PC-9 (cell line): ENCODE measurements at regions not wholly inside any gene's neighbourhood (a gene's known extent, or its start where the extent isn't known, plus 50 kb on each side); places are given as distances from the start of the nearest gene placed in this dataset.

Experiments used
- BruUV-seq: library from RNA; stranded (reverse); fragments of 400-500 nt; replicated peaks from 2 replicates; lab custom pipeline; 2021; lab: Mats Ljungman, UMichigan
- CTCF ChIA-PET: fragments of 300-600 bp; sonication (Branson Sonifier 250); formaldehyde crosslinking; loops from one replicate; lab custom pipeline; 2022; ENCODE audit warnings: antibody characterized with exemption; lab: Charles Lee
- POLR2A ChIA-PET: fragments of 300-600 bp; sonication (Branson Sonifier 250); formaldehyde crosslinking; loops from one replicate; lab custom pipeline; 2022; ENCODE audit warnings: antibody characterized with exemption; ENCODE audit not compliant: unreplicated experiment; lab: Charles Lee
- DNase-seq, 2 experiments: peaks; one replicate each; pipeline versions ENCODE4 v3.0.0 to v3.0.0-alpha.2; 2015 to 2022; ENCODE audit warnings: mixed read lengths in 1 of 2
- H2AFZ ChIP-seq: fragments of 200-600 bp; sonication (generic); 2 replicates; pipeline ENCODE4 v1.8.1; 2017; ENCODE audit warnings: antibody characterized with exemption
- H3F3A ChIP-seq: fragments of 200-600 bp; sonication (generic); 2 replicates; pipeline ENCODE4 v1.8.1; 2017; ENCODE audit warnings: antibody characterized with exemption, mild to moderate bottlenecking, low read depth; ENCODE audit not compliant: insufficient read depth
- H3K27ac ChIP-seq: fragments of 200-600 bp; sonication (generic); 2 replicates; pipeline ENCODE4 v1.6.1; 2016; ENCODE audit warnings: mixed run types
- H3K27me3 ChIP-seq: fragments of 200-600 bp; sonication (generic); 2 replicates; pipeline ENCODE4 v1.6.1; 2016; ENCODE audit warnings: low read depth, mixed run types; ENCODE audit not compliant: insufficient read depth
- H3K36me3 ChIP-seq: fragments of 200-600 bp; sonication (generic); 2 replicates; pipeline ENCODE4 v1.6.1; 2016; ENCODE audit warnings: low read depth, mixed run types
- H3K4me1 ChIP-seq: fragments of 200-600 bp; sonication (generic); replicated peaks from 2 replicates; pipeline ENCODE4 v1.6.1; 2016; ENCODE audit warnings: mixed run types; ENCODE audit not compliant: insufficient read depth
- H3K4me2 ChIP-seq: fragments of 200-600 bp; sonication (generic); 2 replicates; pipeline ENCODE4 v1.6.1; 2017; ENCODE audit warnings: mixed run types
- H3K4me3 ChIP-seq: fragments of 200-600 bp; sonication (generic); 2 replicates; pipeline ENCODE4 v1.6.1; 2016; ENCODE audit warnings: mixed run types
- H3K79me2 ChIP-seq: fragments of 200-600 bp; sonication (generic); 2 replicates; pipeline ENCODE4 v1.6.1; 2017; ENCODE audit warnings: low read depth, mixed run types
- H3K9me2 ChIP-seq: fragments of 200-600 bp; sonication (generic); 2 replicates; pipeline ENCODE4 v1.8.1; 2017; ENCODE audit warnings: mild to moderate bottlenecking; ENCODE audit not compliant: insufficient read depth
- H3K9me3 ChIP-seq: fragments of 200-600 bp; sonication (generic); 2 replicates; pipeline ENCODE4 v1.8.1; 2016; ENCODE audit warnings: low read depth; ENCODE audit not compliant: insufficient read depth
- H4K20me1 ChIP-seq: fragments of 200-600 bp; sonication (generic); 2 replicates; pipeline ENCODE4 v1.8.1; 2017; ENCODE audit not compliant: insufficient read depth
- EZH2 ChIP-seq: fragments of 200-600 bp; sonication (generic); IDR thresholded peaks from 2 replicates; pipeline ENCODE4 v1.8.0; 2017; ENCODE audit warnings: antibody characterized with exemption, low read depth
- intact Hi-C: fragments of 100-400 bp; cut with micrococcal nuclease; formaldehyde crosslinking; loops from one replicate; pipeline ENCODE4 v1.10.0; 2022; ENCODE audit not compliant: unreplicated experiment
- TF ChIP-seq, protein P1 (sequence below): fragments of 200-600 bp; sonication (generic); conservative IDR thresholded peaks from 2 replicates; pipeline ENCODE4 v1.6.1; 2017; ENCODE audit warnings: mixed run types, antibody characterized with exemption, mild to moderate bottlenecking, moderate library complexity

DNA sequence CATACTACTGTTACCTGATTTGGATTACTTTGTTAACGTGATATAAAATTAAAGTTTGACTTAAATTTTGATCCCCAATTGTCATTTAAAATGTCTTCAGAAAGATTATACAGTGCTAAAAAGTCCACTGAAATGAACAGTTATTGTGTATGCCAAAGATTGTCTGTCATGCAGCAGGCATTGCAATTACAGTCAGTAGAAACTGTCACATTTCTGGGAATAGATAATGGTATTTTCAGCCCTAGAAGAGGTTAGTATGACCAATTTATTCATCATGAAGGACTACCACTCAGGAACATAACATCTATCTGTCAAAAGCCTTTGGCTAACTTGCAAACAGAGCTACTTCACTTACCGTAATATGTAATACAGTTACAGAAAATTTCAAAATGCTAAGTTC is 852.5 kb upstream of the TENM4 start:
- Histone ChIP-seq H3K4me3 (no peak overlapping the region), H3K9me2 (no peaks in the 10 kb centered on the region), H3K36me3 (no peaks in the 10 kb centered on the region), H3K79me2 (no peaks in the 10 kb centered on the region), H3F3A (peaks cover 3% of the 10 kb centered on the region; the same call in 1 of the 2 replicates), H2AFZ (no peak overlapping the region), H3K27me3 (no peaks in the 10 kb centered on the region), H4K20me1 (no peaks in the 10 kb centered on the region), H3K27ac (no peak overlapping the region), H3K4me2 (no peak overlapping the region), H3K9me3 (no peaks in the 10 kb centered on the region), H3K4me1 (peaks cover 10% of the 10 kb centered on the region)
- TF ChIP-seq, protein P1, sequence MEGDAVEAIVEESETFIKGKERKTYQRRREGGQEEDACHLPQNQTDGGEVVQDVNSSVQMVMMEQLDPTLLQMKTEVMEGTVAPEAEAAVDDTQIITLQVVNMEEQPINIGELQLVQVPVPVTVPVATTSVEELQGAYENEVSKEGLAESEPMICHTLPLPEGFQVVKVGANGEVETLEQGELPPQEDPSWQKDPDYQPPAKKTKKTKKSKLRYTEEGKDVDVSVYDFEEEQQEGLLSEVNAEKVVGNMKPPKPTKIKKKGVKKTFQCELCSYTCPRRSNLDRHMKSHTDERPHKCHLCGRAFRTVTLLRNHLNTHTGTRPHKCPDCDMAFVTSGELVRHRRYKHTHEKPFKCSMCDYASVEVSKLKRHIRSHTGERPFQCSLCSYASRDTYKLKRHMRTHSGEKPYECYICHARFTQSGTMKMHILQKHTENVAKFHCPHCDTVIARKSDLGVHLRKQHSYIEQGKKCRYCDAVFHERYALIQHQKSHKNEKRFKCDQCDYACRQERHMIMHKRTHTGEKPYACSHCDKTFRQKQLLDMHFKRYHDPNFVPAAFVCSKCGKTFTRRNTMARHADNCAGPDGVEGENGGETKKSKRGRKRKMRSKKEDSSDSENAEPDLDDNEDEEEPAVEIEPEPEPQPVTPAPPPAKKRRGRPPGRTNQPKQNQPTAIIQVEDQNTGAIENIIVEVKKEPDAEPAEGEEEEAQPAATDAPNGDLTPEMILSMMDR: no peak
- no peak for TF ChIP-seq EZH2
- no TSS peak for BruUV-seq
- ChIA-PET CTCF (no interaction called here), POLR2A (no interaction called here)
- intact Hi-C loops: no loop called here
- DNase-seq: no peak

DNA sequence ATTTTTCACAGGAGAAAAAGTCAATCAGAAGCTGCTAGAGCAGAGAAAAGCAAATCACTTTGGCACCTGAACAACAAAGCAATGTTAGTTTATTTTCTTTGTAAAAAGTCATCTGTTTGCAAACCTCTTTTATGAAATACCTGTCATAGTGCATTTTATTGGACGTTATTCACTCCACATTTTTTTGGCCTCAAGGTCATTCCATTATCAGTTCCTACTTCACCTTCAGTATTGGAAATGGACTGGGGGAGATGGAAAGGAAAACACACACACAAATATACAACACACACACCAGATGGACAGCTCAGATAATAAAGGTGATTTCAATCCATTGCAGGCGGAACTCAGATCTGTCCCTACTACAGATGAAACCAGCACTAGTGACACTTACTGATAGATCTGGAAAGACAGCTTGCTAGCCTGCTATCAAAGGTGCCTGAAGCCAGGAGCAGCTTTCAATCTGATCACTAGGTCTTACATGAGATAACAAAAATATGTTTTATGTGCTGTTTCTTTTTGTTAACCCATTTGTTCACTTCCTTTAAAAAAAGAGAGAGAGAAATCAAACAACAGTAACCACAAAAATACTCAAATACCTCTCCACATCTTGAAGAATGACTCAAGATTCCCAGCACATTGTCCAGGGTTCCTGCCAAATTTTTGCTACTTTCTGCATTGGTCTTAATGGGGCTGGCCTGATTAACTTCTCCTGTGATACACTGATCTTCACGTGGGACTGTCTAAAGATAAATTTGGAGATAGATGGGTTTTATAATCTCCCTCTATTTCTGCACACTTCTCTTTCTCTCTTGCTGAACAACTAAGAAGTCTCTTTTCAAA is 844.3 kb upstream of the TENM4 start:
- CTCF ChIA-PET: no interaction called here
- Histone ChIP-seq H3K27ac (no peak overlapping the region), H3F3A (no peaks in the 10 kb centered on the region), H3K9me3 (no peaks in the 10 kb centered on the region), H3K36me3 (no peaks in the 10 kb centered on the region), H3K4me2 (no peak overlapping the region), H2AFZ (no peak overlapping the region), H4K20me1 (no peaks in the 10 kb centered on the region), H3K4me1 (no peaks in the 10 kb centered on the region), H3K9me2 (no peaks in the 10 kb centered on the region), H3K79me2 (no peaks in the 10 kb centered on the region), H3K4me3 (no peak overlapping the region), H3K27me3 (no peaks in the 10 kb centered on the region)
- TF ChIP-seq EZH2: no peak
- TF ChIP-seq, protein P1: no peak
- intact Hi-C loops: no loop called here
- POLR2A ChIA-PET: no interaction called here
- BruUV-seq: no TSS peak
- DNase-seq: no peak

DNA sequence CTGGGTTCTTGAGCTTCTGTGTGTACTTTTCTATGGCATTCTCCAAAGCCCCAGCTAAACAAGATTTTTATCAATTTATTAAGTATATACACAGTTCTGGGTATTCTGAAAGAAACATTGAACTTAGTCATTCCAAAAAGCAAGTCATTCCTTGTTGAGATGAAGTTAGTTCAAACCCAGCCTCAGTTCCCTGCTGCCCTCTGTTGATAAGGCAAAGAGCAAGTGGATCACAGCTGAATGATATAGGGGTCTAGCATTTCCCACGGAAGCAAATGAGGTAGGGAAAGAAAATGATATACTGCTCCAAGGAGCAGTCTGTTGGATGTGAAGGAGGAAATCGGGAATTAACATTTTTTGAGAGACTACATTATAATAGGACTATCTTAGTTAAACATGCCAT is 841.8 kb upstream of the TENM4 start:
- Histone ChIP-seq H3K9me3 (no peaks in the 10 kb centered on the region), H3K4me3 (no peak overlapping the region), H3K27me3 (no peaks in the 10 kb centered on the region), H3K4me2 (no peak overlapping the region), H3K36me3 (no peaks in the 10 kb centered on the region), H3K79me2 (no peaks in the 10 kb centered on the region), H3K27ac (no peak overlapping the region), H3K4me1 (no peaks in the 10 kb centered on the region), H3K9me2 (no peaks in the 10 kb centered on the region), H2AFZ (no peak overlapping the region), H3F3A (no peaks in the 10 kb centered on the region), H4K20me1 (no peaks in the 10 kb centered on the region)
- intact Hi-C loops: no loop called here
- ChIA-PET CTCF (no interaction called here), POLR2A (no interaction called here)
- TF ChIP-seq, protein P1: no peak
- TF ChIP-seq EZH2: no peak
- no TSS peak for BruUV-seq
- no peak for DNase-seq
